Ovary (tissue), 7 donors: ENCODE measurements at regions not wholly inside any gene's neighbourhood (a gene's known extent, or its start where the extent isn't known, plus 50 kb on each side); places are given as distances from the start of the nearest gene placed in this dataset.

ENCODE experiments used
- DNase-seq, 5 donors: peaks; one replicate each; pipeline ENCODE4 v3.0.0-alpha.2; 2019 to 2020
- H3K27ac ChIP-seq, 2 donors: fragments of 200-600 bp; one replicate each; pipeline versions ENCODE4 v1.5.1 to v1.8.0; 2019 to 2022
- H3K27me3 ChIP-seq: fragments of 200-600 bp; one replicate; pipeline ENCODE4 v1.8.0; 2022
- H3K36me3 ChIP-seq: fragments of 200-600 bp; sonication (generic); one replicate; pipeline ENCODE4 v1.5.1; 2019
- H3K4me1 ChIP-seq: one replicate; pipeline ENCODE4 v1.8.1; 2013; ENCODE audit warnings: mild to moderate bottlenecking, moderate library complexity; ENCODE audit not compliant: insufficient read depth
- H3K4me3 ChIP-seq: fragments of 200-600 bp; sonication (generic); one replicate; pipeline ENCODE4 v1.5.1; 2017
- H3K9me3 ChIP-seq, 2 donors: fragments of 200-600 bp in 1 of 2; sonication (generic) in 1 of 2; one replicate each; pipeline versions ENCODE4 v1.5.1 to v1.8.1; 2013 to 2019; ENCODE audit warnings: mild to moderate bottlenecking in 1 of 2, moderate library complexity in 1 of 2
- CTCF ChIP-seq, 3 donors: fragments of 450-650 bp in 2 of 3; fragments of 200-600 bp in 1 of 3; IDR thresholded peaks; one replicate each; pipeline versions ENCODE4 v1.5.1 to v1.8.0; 2016 to 2022; ENCODE audit warnings: antibody characterized with exemption in 3 of 3, mild to moderate bottlenecking in 1 of 3
- EP300 ChIP-seq: sonication (generic); formaldehyde crosslinking; IDR thresholded peaks from one replicate; pipeline ENCODE4 v1.6.1; 2017; ENCODE audit warnings: antibody characterized with exemption
- POLR2A ChIP-seq: fragments of 450-650 bp; IDR thresholded peaks from one replicate; pipeline ENCODE4 v1.6.1; 2017; ENCODE audit warnings: antibody characterized with exemption, mild to moderate bottlenecking, moderate library complexity
- WGBS, 3 donors: extraction: QIAGEN DNeasy Blood & Tissue Kit in 1 of 3; methylation state at CpG; one replicate each; pipeline versions ENCODE4 v1.1.5 to v1.1.7; 2013 to 2017; 5-methylcytosine and 5-hydroxymethylcytosine counted together
- intact Hi-C, 4 donors: fragments of 100-400 bp; cut with DNase I; formaldehyde crosslinking; loops; one replicate each; pipeline versions ENCODE4 v1.11.0 to v1.15.1; 2022 to 2023
- donor health status: DM: no; HTN: no; CAD: no; lungs with moderate emphysema.
- donor health status: DM: no; HTN: no; CAD: no.
- donor health status: Bipolar disorder and iron deficiency.
- donor health status: DM: no; HTN: no; CAD: no.
- donor health status: DM: yes; HTN: yes; CAD: no.

- H3K4me3 ChIP-seq: no peak overlapping the region
- H3K27me3 ChIP-seq: no peaks in the 10 kb centered on the region
- intact Hi-C loops: no loop called here
- no peaks in the 10 kb centered on the region for H3K4me1 ChIP-seq
- WGBS, 3 donors: 27 to 40% (median 29%) methylated on average over 6 of the region's 6 CpGs
- TF ChIP-seq POLR2A: no peak
- TF ChIP-seq EP300: no peak
- no peak for TF ChIP-seq CTCF (IDR thresholded peaks at IDR 0.05)
- H3K27ac ChIP-seq: no peak overlapping the region
- no peak for DNase-seq
- no peaks in the 10 kb centered on the region for H3K9me3 ChIP-seq
- no peaks in the 10 kb centered on the region for H3K36me3 ChIP-seq
These were observed 178.7 kb upstream of the TMEM45B start for GRCh38 chr11:129636926-129637325.

GRCh38 chr11:129637473-129637872 lies 178.2 kb upstream of the TMEM45B start:
- DNase-seq: no peak
- H3K9me3 ChIP-seq: no peaks in the 10 kb centered on the region
- intact Hi-C loops: no loop called here
- no peak for TF ChIP-seq POLR2A
- TF ChIP-seq EP300: no peak
- no peak for TF ChIP-seq CTCF (IDR thresholded peaks at IDR 0.05)
- 76 to 84% (median 78%) methylated on average over 6 of the region's 6 CpGs for WGBS, 3 donors
- no peaks in the 10 kb centered on the region for H3K27me3 ChIP-seq
- H3K27ac ChIP-seq: no peak overlapping the region
- H3K36me3 ChIP-seq: no peaks in the 10 kb centered on the region
- no peak overlapping the region for H3K4me3 ChIP-seq
- no peaks in the 10 kb centered on the region for H3K4me1 ChIP-seq

GRCh38 chr11:129637983-129638776 lies 177.5 kb upstream of the TMEM45B start:
- H3K36me3 ChIP-seq: no peaks in the 10 kb centered on the region
- intact Hi-C loops: no loop called here
- TF ChIP-seq EP300 (no peak), CTCF (IDR thresholded peaks at IDR 0.05) (no peak), POLR2A (no peak)

GRCh38 chr11:129639300-129639699 lies 176.3 kb upstream of the TMEM45B start:
- H3K9me3 ChIP-seq: no peaks in the 10 kb centered on the region
- no peak overlapping the region for H3K27ac ChIP-seq
- intact Hi-C loops: no loop called here
- no peaks in the 10 kb centered on the region for H3K27me3 ChIP-seq
- H3K36me3 ChIP-seq: no peaks in the 10 kb centered on the region
- no peaks in the 10 kb centered on the region for H3K4me1 ChIP-seq
- 76 to 83% (median 81%) methylated on average over 2 of the region's 2 CpGs for WGBS, 3 donors
- H3K4me3 ChIP-seq: no peak overlapping the region
- no peak for TF ChIP-seq POLR2A
- TF ChIP-seq EP300: no peak
- no peak for TF ChIP-seq CTCF (IDR thresholded peaks at IDR 0.05)
- DNase-seq: no peak

More at GRCh38 chr11:129637983-129638776, 177.5 kb upstream of the TMEM45B start:
- 73 to 91% (median 76%) methylated on average over 5 of the region's 5 CpGs for WGBS, 3 donors
- Histone ChIP-seq H3K27ac (no peak overlapping the region), H3K9me3 (no peaks in the 10 kb centered on the region), H3K4me3 (no peak overlapping the region), H3K27me3 (no peaks in the 10 kb centered on the region), H3K4me1 (no peaks in the 10 kb centered on the region)
- no peak for DNase-seq
